PFSK-1 (cell line): ENCODE measurements at regions not wholly inside any gene's neighbourhood (a gene's known extent, or its start where the extent isn't known, plus 50 kb on each side); places are given as distances from the start of the nearest gene placed in this dataset.

Experiments used
- FOXP2 ChIP-seq: optimal IDR thresholded peaks from 2 replicates; pipeline ENCODE3; 2011; ENCODE audit warnings: borderline replicate concordance, control low read depth, inconsistent platforms; ENCODE audit not compliant: insufficient read depth; ENCODE audit errors: extremely low read length, extremely low read depth
- POLR2AphosphoS5 ChIP-seq: IDR thresholded peaks from 2 replicates; pipeline ENCODE4 v1.6.1; 2012; ENCODE audit warnings: low read depth, mild to moderate bottlenecking, control low read depth, low read length, moderate library complexity
- SIN3A ChIP-seq: IDR thresholded peaks from 2 replicates; pipeline ENCODE4 v1.6.1; 2012; ENCODE audit warnings: mild to moderate bottlenecking, low read length, moderate library complexity, borderline replicate concordance; ENCODE audit not compliant: insufficient read depth
- TAF1 ChIP-seq: IDR thresholded peaks from 2 replicates; pipeline ENCODE4 v1.6.1; 2012; ENCODE audit warnings: low read length, control low read depth, borderline replicate concordance; ENCODE audit not compliant: insufficient read depth
- TF ChIP-seq, protein P1 (sequence below), 2 experiments: IDR thresholded peaks; 2 replicates each; pipeline versions ENCODE4 v1.6.1 to v1.8.0; 2011 to 2012; ENCODE audit warnings: low read depth in 2 of 2, low read length in 2 of 2, control low read depth in 1 of 2, inconsistent platforms in 1 of 2, mild to moderate bottlenecking in 1 of 2, moderate library complexity in 1 of 2; ENCODE audit not compliant: insufficient read depth in 1 of 2

DNA sequence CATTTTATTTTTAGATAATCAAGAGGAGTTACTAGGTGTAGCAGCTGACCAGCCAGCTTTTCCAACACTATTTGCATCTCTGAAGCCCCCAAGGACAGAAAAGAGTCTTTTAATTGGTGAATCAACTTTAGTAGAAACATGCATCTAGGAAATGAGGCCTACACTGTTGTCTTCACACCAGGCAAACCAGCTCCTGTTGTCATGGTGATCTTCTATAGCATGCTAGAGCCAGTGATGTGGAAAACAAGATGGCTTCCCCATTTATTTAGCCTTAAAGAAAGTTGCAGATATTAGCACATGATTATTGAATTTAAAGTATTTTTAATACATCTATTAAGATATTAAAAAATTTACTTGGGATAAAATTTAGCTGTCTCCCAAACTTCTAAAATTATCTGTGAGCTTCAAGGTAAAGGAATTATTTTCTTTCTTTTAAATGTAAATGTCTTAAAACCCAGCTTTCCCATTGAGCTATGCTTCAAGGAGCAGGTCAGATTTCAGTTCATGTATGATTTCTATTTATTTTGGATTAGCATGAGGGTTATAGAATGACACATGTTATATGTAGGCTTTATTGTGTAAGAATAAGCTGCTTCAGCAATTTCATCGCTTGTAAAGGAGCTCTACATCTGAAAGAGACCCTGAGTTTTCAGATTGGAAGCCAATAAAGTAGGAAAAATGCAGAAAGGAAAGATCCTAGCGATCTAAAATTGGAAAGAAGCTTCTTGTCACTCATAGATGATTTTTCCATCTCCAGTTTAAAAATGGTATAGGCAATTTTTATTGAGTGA lies 564.9 kb upstream of the CITED2 start:
- TF ChIP-seq TAF1 (no peak), FOXP2 (no peak), SIN3A (no peak), POLR2AphosphoS5 (no peak)
- TF ChIP-seq, protein P1, sequence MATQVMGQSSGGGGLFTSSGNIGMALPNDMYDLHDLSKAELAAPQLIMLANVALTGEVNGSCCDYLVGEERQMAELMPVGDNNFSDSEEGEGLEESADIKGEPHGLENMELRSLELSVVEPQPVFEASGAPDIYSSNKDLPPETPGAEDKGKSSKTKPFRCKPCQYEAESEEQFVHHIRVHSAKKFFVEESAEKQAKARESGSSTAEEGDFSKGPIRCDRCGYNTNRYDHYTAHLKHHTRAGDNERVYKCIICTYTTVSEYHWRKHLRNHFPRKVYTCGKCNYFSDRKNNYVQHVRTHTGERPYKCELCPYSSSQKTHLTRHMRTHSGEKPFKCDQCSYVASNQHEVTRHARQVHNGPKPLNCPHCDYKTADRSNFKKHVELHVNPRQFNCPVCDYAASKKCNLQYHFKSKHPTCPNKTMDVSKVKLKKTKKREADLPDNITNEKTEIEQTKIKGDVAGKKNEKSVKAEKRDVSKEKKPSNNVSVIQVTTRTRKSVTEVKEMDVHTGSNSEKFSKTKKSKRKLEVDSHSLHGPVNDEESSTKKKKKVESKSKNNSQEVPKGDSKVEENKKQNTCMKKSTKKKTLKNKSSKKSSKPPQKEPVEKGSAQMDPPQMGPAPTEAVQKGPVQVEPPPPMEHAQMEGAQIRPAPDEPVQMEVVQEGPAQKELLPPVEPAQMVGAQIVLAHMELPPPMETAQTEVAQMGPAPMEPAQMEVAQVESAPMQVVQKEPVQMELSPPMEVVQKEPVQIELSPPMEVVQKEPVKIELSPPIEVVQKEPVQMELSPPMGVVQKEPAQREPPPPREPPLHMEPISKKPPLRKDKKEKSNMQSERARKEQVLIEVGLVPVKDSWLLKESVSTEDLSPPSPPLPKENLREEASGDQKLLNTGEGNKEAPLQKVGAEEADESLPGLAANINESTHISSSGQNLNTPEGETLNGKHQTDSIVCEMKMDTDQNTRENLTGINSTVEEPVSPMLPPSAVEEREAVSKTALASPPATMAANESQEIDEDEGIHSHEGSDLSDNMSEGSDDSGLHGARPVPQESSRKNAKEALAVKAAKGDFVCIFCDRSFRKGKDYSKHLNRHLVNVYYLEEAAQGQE (IDR thresholded peaks at IDR 0.05; ENCODE audit: insufficient read depth in 1 of 2, low read depth in 2 of 2, low read length in 2 of 2), result no peak

DNA sequence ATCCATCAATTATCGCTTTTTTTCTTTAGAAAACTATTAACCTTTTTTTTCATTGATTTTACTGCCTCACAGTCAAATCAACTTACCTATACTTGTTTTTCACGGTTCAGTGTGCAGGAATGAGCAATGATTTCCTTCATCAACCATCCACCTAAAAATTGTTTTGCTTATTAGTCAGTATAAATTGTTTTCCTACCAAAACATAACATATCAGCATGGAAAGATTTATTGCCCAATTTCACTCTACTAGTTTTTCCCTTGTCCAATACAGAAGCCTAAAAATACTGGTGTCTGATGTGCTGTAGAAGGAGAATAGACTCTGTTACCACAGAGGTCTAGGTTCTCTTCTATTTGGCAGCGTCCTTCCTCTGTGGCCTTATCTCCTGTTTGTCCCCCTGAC lies 558.2 kb upstream of the CITED2 start:
- no peak for TF ChIP-seq SIN3A
- TF ChIP-seq, protein P1 (IDR thresholded peaks at IDR 0.05; ENCODE audit: insufficient read depth in 1 of 2, low read depth in 2 of 2, low read length in 2 of 2), result no peak

DNA sequence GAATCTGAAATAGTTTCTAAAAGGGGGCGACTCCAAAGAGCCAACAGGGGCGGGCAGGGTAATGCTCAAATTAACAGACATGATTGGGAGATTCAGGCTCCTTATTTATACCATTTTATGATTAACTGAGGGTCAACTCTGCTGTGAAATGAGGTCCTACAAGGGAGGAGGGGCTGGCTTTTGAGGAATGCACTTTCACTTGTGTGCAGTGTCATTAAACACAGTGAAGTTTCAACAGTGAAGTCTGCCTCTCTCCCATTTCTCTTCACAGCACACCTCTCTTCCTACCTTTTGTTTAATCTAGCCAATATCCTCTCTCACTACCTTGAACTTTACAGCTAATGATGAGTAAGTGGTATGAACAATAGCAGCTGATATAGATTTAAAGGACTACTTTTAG lies 557.3 kb upstream of the CITED2 start:
- TF ChIP-seq, protein P1 (IDR thresholded peaks at IDR 0.05; ENCODE audit: insufficient read depth in 1 of 2, low read depth in 2 of 2, low read length in 2 of 2), result no peak
- TF ChIP-seq SIN3A (no peak), POLR2AphosphoS5 (no peak), TAF1 (no peak)

DNA sequence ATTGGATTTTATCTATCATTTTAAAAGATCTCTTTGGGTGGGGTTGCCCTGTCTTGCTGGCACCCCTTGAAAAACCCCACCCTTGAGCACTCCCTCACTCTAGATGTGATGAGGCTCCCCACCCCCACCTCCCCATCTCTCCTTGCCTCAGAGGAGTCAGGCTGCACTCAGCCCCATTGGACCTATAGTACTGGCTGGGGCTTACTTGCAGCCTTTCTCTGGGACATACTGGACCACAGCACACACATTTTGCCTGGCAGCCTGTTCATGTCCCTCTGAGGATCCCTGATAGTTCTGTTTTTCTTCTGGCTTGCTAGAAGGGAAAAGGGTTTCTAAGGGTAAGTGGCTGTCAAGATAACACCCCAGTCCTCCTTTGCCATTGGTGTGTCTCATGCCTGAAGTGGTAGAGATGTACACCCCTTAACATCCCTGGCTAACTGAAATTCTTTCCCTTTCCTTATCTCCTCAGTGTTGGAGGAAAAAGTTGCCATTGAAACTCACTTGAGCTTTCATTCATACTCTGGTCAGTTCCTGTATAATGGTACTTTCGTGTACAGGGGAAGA lies 553.4 kb upstream of the CITED2 start:
- TF ChIP-seq POLR2AphosphoS5, result no peak
- no peak for TF ChIP-seq FOXP2
- no peak for TF ChIP-seq TAF1
- TF ChIP-seq SIN3A, result no peak
- TF ChIP-seq, protein P1 (IDR thresholded peaks at IDR 0.05; ENCODE audit: insufficient read depth in 1 of 2, low read depth in 2 of 2, low read length in 2 of 2), result no peak
